Activated T-cell treated with anti-CD3 and anti-CD28 coated beads, Interleukin-2, amount 50 U/mL, for 1 hour (primary cell): ENCODE measurements at regions not wholly inside any gene's neighbourhood (a gene's known extent, or its start where the extent isn't known, plus 50 kb on each side); places are given as distances from the start of the nearest gene placed in this dataset.
"Not testable (repeated sequence)": the region's sequence is repeated elsewhere in the genome, so short reads cannot be mapped to it uniquely, and the experiment has no call there.

ENCODE experiments used
- DNase-seq: peaks from one replicate; pipeline ENCODE4 v3.0.0-alpha.2; 2020

DNA sequence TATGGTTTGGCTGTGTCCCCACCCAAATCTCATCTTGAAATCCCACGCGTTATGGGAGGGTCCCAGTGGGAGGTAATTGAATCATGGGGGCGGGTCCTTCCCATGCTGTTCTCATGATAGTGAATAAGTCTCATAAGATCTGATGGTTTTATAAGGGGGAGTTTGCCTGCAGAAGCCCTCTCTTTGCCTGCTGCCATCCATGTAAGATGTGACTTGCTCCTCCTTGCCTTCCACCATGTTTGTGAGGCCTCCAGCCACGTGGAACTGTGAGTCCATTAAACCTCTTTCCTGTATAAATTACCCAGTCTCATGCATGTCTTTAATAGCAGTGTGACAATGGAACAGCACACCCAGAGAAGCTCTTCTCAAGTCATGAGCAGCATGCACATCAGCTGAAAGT, 119.1 kb upstream of the CARD11 start:
- not testable (repeated sequence) for DNase-seq

DNA sequence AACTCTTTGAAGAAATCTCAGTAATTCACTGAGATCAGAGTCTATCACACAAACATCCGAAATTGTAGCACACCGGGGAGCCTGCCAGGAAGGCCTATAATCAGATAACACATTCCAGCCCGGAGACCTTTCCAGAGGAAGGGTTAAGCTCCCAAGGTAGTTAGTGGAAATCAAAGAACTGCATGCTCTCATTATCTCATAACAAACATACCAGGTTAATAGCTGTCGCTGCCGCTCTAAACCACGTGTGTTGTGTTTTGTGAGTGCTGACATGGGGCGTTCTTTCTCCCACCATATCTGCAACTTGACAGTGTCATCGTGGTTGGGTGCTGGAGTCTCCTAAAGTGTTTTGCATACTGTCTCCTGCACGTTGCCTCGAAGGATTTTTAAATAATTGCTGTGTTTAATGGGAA, 120.7 kb upstream of the CARD11 start:
- no peak for DNase-seq

DNA sequence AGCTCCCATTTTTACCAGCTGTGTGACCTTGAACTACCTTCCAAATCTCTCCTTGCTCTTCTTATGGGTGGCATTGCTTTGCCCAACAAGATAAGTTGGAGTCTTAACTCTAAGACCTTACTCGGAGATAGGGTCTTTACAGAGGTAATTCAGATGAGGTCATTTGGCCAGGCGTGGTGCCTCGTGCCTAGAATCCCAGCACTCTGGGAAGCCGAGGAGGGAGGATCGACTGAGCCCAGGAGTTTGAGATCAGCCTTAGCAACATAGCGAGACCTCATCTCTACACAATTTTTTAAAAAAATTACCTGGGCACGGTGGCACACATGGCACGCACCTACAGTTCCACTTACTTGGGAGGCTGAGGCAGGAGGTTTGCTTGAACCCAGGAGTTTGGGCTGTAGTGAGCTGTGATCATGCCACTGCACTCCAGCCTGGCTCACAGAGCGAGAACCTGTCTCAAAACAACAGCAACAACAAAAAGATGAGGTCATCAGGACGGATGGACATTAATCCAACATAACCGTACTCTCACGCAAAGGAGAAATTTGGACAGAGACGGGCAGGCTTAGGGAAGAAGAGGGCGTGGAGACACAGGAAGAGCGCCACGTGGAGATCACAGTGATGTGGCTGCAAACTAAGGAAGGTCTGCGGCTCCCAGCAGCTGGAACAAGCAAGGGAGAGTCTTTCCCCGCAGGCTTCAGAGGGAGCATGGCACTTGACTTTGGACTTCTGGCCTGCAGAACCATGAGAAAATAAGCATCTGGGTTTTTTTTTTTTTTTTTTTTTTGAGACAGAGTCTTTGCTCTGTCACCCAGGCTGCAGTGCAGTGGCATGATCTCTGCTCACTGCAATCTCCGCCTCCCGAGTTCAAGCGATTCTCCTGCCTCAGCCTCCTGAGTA, 122.3 kb upstream of the CARD11 start:
- no peak for DNase-seq

DNA sequence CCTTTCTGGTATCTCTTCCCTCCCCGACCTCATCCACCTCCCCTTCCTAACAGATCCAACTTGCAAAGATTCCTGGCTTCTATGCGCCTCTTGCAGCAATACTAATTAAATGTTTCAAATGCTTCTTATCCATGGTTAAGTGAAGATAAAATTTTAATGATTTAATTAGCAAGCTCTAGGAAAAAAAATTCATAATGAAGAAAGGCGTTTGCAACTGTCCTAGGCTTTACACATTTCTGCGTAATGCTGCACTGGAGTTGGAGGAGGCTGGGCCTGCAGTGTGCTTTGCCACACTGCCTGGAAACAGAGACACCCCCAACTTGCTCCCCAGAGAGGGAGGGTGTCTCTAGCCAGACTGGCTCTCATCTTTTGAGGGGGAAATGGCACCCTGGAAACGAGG, 123.9 kb upstream of the CARD11 start:
- no peak for DNase-seq

DNA sequence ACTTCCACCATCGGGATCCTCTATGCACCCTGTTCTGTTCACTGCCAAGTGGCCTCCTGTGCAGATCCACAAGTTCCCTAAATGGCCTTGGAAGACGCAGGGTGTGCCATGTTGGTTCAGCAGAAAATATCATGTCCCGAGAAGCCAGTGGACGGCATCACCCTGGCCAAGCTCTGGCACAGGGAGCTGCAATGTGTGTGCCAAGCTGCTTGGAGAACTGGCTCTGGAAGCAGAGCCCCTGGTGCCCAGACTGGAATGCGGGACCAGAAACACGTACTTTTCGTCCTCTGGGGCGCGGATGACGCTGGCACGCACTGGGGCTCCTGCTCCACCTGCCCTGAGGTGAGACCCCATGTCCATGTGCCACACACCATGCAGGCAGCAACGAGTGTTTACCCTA, 124.7 kb upstream of the CARD11 start:
- DNase-seq: no peak

DNA sequence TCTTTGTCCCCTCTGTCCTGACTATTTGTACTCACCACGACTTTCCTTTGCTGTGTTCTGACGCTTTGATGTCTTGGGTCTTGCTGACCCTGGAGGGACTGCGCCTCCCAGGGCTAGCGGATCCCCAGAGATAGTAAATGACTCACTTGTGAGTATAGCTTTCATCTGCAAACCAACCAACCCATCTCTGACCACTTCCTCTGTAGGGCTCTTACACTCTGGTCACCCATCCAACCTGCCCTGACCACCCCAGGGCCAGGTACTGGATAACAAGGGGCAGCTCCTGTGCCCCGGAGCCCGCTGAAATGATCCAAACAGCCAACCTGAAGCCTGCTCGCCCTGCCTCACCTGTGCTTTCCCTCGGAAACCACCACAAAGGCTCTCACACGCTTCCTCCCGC, 125.2 kb upstream of the CARD11 start:
- no peak for DNase-seq

DNA sequence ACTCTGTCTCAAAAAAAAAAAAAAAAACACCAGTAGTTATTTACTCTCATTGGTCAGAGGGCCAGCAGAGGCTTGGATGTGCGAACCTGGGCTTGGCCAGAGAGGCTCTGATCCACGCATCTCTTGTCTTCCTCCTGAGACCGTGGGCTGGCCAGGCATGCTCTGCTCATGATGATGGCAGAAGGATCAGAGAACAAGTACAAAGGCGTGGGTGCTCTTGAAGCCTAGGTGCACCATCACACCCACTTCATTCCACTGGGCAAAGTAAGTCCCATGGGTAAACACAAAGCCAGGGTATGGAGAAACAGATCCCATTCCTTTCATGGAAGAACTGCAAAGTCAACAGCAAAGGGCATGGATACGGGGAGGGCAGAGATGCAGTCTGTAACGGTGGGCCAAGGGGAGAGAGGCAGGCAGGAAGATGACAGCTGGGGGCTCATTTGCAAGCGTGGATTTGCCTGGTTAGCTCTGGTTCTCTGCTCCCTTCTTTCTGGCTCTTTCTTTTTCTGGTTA, 128.2 kb upstream of the SDK1 start:
- DNase-seq: no peak

DNA sequence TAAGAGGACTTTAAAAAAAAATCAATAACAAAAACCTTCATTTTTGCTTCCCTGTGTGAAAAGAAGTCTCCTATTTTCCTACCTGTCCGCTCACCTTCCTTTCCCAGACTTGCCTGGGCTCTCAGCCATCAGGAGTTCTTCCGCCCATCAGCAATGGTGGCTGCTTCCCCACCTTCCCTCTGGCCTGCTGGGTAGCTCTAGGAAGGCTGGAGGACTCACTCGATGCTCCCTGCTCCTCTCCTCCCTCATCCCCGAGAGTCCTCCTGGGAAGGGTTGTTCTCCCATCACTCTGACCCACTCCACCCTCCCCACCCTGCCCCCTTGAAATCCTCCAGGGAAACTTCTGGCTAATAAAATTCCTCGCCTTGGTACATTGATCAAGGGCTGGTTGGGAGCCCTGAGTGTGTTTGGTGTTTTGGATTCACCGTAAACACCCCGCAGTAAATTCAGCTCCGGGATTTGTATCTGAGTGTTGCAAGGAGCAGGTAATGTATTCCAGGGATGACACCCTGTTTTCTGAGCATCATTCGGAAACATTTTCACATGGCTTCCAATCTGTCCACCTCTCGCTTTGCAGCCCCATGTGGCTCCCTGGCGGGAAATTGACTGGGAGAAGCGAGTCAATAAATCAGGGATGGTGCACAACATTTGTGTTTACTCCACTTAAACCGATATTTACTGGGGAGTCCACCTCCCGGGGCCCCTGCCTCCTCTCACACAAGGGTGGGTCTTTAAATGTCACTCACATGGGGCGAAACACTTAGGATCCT, 126.4 kb upstream of the SDK1 start:
- DNase-seq: no peak

DNA sequence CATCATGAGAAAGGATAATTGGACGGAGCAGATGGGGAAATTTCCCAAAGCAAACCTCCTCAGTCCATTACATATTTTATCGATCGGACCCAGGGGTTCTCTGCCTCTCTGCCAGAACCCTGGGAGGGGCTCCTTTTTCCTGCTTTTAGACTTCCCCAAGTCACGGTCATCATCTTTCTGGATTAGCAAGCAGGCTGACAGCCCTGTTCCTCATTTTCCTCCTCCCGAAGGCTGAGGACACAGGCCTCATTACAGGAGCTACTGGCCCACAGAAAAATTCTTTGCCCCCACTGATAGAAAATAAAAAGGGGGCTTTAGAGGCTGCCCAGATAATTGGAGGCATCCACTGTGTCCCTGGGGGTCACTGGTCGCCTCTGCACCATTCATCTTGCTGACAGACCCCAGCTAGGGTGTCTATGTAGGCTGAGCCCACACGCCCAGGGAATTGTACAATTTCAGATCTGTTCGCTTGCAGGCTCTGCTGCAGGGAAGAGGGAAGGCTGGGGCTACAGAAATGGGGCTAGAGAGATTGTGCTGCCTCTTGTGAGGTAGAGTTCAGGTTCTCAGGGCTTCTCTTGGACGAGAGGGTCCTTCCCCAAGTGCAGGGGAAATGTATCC, 125.7 kb upstream of the SDK1 start:
- DNase-seq: no peak

DNA sequence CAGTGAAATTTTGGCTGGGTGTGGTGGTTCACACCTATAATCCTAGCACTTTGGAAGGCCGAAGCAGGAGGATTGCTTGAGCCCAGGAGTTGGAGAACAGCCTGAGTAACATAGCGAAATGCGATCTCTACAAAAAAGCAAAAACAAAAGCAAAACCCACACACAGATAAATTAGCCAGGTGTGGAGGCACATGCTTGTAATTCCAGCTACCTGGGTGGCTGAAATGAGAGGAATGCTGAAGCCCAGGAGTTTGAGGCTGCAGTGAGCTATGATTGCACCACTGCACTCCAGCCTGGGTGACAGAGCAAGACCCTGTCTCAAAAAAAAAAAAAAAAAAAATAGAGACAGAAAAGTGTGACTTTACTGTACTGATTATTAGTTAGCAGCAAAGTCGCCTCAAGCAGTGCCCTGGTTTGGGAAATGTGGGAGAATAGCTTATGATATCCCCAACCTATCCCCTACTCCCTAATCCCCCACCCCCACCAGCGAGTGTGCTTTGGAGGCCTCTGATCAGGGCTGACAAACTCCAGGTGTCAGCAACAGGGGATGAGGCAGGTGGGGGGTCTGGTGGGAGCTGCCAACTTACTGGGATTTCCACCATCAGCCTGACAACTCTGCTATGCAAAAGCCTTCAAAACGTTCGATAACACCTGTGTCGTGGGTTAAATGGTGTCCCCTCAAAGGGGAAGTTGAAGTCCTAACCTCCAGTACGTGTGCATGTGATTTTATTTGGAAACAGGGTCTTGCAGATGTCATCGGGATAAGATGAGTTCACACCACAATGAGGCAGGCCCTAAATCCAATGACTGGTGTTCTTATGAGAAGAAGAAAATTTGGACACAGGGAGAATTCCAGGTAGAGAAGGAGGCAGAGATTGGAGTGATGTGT, 124.7 kb upstream of the SDK1 start:
- no peak for DNase-seq

DNA sequence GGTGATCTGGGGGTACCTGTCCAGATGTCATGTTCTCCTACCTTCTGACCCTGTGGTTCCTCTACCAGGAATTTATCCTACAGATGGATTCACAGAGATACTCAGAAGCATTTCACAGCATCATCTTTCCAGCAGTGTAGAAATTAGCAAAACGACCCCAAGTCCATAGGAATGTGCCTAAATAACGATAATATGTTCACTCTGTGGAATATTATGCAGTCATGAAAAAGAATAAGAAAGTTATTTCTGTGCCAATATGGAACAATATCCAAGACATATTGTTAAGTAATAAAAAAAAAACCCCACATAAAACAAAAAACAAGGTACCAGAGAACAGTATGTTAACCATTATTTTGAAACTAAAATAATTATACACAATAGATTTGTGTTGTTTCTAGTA, 123.8 kb upstream of the SDK1 start:
- no peak for DNase-seq

DNA sequence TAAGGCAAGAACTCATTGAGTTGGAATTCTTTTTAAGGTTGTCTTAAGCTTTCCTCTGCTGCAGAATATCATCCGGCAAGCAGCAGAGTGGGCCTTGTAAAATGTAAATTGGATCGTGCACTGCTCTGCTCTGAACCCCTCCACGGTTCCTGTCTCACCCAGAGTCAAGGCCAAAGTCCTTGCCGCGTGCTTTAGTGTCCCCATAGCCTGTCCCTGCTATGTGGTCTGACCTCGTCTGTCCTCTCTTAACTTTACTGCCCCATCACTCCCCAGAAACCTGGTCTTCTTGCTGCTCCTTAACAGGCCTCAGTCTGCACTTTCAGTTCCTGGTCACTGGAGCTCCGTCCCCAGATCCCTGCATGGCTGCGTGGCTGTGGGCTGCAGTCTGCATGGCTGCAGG, 121.6 kb upstream of the SDK1 start:
- DNase-seq: no peak

DNA sequence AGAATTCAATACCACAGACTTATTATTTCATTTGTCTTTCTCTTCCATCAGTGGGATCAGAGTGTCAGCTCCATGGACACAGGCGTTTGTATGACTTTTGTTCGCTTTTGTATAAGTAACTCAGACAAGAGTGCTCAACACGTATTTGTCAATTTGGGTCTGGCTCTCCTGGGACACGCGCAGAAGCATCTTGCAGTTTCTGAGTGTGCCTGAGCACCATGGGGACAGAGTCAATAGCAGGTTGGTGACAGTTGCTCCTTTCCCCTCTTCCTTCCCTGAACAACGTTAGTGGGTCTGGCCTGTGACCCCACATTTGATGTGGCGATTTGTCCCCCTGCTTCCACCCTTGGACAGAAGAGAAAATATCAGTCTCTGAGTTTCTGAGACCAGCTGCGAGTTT, 120.4 kb upstream of the SDK1 start:
- no peak for DNase-seq

DNA sequence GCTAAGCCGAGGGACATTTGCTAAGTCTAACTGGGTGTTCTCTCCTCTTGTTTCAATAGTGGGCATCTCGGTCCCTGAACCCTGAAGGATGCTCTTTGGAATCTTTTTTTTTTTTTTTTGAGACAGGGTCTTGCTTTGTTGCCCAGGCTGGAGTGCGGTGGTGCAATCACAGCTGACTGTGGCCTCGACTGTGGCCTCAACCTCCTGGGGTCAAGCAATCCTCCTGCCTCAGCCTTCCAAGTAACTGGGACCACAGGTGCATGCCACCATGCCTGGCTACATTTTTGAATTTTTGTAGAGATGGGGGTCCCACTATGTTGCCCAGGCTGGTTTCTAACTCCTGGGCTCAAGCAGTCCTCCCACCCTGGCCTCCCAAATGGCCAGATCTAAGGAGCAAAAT, 119.0 kb upstream of the SDK1 start:
- DNase-seq: not testable (repeated sequence)

DNA sequence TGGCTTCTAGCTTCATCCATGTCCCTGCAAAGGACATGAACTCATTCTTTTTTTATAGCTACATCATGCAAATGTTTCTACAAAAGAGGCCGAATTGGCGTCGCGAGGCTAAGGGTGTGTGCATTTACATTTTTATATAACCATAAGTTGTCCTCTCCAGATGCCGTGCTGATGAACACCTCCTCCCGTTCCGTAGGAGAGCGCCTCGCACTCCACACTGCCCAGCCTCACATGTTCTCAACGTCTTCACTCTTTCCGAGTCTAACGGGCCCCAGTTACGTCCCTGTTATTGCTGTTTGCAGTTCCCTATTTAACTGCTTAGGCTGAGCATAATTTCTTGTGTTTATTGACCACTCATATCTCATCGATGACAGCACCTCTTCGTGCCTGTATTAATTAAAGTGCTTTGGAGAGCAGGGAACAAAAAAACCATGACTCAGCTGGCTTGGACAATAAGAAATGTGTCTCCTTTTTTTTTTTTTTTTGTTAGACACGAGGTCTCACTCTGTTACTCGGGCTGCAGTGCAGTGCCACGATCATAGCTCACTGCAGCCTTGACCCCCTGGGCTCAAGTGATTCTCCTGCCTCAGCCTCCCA, 113.5 kb upstream of the SDK1 start:
- no peak for DNase-seq

DNA sequence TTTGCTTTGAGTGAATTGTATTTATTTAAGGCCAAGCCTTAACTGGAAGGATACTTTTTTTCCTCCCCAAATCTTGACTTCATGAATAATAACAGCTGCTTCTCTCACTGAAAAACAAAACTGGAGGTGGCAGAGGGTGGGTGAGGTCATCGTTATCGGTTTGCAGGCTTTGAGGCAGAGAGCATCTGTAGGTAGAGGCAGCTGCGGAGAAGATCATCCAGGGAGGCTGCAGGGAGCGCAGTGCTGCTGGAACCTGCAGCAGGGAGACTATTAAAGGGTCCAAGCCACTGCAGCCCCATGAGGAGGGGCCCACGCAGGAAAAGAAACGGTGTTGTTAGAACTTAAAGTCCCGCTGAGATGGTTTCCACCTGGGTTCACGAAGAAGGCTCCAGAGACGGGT, 112.1 kb upstream of the SDK1 start:
- DNase-seq: no peak

DNA sequence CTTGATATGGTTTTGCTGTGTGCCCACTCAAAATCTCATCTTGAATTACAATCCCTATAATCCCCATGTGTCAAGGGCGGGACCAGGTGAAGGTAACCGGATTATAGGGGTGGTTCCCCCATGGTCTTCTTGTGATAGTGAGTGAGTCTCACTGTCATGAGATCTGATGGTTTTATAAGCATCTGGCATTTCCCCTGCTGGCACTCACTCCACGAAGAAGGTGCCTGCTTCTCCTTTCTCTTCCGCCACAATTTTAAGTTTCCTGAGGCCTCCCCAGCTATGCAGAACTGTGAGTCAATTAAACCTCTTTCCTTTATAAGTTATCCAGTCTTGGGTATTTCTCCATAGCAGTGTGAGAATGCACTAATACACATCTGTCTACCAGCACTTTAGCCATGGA, 109.5 kb upstream of the SDK1 start:
- no peak for DNase-seq

DNA sequence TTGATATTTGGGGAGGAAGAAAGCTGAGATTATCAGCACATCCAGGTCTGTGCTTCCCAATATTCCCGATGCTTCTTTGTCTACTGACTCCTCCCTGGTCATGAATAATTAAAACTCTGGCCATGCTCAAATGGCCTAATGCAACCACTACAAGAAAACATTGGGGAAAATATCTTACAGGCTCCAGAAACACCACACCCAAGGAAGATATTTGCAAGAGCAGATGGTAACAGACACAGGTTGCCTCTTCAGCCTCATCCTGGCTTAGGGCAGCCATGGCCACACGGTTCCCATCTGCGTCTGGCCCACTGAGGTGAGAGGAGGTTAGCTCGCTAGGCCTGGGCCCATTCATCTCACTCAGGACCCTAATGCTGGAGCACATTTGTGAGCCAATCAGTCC, 108.4 kb upstream of the SDK1 start:
- no peak for DNase-seq

DNA sequence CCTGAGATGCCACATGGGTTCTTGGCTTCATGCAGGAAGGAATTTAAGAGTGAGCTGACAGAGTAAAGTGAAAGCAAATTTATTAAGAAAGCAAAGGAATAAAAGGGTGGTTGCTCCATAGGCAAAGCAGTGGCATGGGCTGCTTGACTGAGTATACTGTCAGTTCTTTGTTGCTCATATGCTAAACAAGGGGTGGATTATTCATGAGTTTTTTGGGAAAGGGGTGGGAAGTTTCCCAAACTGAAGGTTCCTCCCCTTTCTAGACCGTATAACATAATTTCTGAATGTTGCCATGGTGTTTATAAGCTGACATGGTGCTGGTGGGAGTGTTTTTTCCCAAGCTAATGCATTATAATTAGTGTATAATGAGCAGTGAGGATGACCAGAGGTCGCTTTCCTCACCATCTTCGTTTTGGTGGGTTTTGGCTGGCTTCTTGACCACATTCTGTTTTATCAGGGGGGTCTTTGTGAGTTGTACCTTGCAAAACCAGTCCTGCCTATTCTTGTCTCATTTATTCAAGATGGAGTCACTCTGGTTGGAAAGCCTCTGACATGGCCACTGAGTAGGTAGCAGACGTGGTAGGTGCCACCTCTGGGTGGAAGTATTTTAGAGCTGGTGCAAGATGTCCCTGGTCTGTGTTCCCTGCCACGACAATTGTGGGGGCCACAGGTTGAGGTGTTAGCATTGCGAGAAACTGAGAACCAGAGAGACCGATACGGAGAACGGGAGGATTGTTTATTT, 107.5 kb upstream of the SDK1 start:
- no peak for DNase-seq

DNA sequence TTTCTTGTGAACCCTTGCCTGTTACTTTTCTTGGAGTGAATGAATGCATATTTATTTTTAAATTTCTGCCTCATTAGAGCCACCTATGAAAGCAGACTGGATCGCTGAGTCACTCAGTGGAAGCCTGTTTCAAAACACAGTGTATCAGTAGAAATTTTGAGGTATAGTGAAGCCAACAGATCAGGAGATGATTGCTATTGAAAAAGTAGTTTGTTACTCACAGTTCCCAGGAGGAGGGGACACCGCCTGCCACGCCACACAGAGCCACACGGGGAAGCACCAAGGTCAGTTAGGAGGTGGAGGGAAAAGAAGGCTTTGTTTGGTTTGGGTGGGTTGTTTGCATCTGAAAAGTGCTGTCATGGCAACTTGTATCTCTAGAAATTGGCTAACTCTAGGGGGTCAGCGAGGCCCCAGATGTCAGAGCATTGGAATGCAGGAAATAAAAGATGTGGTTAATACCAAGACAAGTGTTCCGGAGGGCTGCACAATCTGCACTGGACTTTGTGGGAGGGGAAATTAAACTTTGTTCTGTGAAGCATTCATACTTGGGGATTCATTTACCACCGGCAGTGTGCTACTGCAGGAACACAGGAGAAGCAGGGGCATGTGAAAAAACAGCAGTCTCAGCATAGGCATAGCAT, 106.4 kb upstream of the SDK1 start:
- DNase-seq: no peak

DNA sequence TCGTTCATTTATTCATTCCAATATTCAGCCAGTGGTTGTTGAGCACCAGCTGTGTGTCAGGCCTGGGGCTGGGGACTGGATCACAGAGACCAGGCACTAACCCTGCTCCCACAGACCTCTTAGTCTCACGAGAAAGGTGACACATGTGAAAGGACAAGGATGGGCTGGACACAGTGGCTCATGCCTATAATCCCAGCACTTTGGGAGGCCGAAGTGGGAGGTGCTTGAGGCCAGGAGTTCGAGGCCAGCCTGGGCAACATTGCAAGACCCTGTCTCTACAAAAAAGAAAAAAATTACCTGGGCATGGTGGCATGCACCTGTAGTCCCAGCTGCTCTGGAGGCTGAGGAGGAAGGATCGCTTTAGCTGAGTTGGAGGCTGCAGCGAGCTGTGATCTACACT, 105.9 kb upstream of the SDK1 start:
- DNase-seq: no peak
